A549 (cell line): ENCODE measurements at regions not wholly inside any gene's neighbourhood (a gene's known extent, or its start where the extent isn't known, plus 50 kb on each side); places are given as distances from the start of the nearest gene placed in this dataset.

Experiments used
- CTCF ChIP-seq: fragments of >200 bp; sonication (Bioruptor Twin); formaldehyde crosslinking; IDR thresholded peaks from 3 replicates; pipeline ENCODE4 v1.5.1; 2016
- MAX ChIP-seq: IDR thresholded peaks from 2 replicates; pipeline ENCODE4 v1.6.1; 2012

GRCh38 chr1:242738702-242739645, 214.5 kb upstream of the PLD5 start:
- TF ChIP-seq MAX (no peak), CTCF (no peak)
